ENCODE measurements at regions not wholly inside any gene's neighbourhood (a gene's known extent, or its start where the extent isn't known, plus 50 kb on each side); places are given as distances from the start of the nearest gene placed in this dataset.
A peak's percentile ranks its signal among the peaks of the same experiment; 100 is the strongest.

DNA sequence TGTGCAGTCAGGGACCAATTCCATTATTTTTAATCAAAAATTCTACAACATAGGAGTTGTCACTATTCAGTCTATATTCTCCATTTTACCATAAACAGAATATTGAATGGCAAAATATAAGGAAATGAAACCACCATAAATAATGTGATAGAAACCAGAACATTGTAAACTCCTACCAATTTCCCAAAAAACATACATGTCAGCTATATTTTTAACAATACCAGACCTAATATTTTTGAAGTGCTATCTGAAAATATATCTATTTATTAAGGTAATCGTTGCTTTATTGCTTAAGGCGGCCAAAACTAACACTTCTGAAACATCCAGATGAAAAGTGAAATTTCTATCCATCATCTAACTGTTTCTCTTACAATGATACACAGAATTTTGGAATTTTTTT is 123.0 kb upstream of the C11orf58 start:
- no peak for DNase-seq (ENCODE audit: low read depth in 2 of 2)

DNA sequence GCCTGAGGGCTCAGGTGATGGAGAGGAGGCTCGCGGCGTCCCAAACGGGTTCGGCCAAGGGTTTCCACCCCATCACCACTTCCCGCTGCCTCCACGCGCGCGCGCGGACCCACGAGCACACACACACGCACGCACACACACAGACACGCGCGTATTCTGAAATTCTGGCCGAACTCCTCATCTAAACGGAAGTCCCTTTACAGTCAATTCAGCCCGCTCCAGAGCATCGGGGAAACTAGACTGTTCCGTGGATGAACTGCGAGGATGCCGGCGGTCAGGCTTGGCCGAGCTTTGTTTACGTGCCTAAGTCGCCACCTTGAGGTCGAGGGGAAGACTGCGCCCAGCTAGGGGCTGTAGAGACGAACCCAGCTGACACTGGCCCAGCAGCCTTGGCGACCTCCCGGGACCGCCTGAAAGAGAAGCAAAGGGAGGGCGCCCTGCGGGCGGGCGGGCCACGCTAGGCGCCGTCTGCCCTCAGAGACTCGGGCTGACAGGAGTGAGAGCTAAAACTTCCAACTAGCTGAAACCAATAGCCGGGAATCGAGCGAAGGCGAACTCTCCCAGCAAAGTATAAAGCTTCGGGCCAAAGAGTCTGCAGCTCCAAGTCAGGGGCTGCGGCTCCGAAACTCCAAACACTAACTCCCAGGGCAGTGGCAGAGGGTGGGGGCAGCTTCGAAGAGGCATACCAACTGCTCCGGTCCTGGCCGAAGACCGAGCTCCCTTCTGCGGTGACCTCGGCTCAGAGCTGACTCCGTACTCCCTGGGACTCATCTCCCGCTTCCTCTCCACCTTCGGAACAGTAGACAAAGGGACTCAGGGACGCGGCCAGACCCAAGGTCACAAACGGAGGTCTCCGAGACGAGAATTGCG is 124.7 kb upstream of the C11orf58 start:
- peak; percentile 85 to 87 for DNase-seq (ENCODE audit: low read depth in 2 of 2)
- TF ChIP-seq, protein P1, sequence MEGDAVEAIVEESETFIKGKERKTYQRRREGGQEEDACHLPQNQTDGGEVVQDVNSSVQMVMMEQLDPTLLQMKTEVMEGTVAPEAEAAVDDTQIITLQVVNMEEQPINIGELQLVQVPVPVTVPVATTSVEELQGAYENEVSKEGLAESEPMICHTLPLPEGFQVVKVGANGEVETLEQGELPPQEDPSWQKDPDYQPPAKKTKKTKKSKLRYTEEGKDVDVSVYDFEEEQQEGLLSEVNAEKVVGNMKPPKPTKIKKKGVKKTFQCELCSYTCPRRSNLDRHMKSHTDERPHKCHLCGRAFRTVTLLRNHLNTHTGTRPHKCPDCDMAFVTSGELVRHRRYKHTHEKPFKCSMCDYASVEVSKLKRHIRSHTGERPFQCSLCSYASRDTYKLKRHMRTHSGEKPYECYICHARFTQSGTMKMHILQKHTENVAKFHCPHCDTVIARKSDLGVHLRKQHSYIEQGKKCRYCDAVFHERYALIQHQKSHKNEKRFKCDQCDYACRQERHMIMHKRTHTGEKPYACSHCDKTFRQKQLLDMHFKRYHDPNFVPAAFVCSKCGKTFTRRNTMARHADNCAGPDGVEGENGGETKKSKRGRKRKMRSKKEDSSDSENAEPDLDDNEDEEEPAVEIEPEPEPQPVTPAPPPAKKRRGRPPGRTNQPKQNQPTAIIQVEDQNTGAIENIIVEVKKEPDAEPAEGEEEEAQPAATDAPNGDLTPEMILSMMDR (IDR thresholded peaks at IDR 0.05; ENCODE audit: low read depth, low read length): peak; percentile 93
- peak overlapping the region; percentile 33 to 49 for H3K4me3 ChIP-seq (replicated peaks in 1 of 2; ENCODE audit: low read depth in 2 of 2, low read length in 2 of 2)

More for the DNA sequence above, 123.0 kb upstream of the C11orf58 start:
- TF ChIP-seq, protein P1 (IDR thresholded peaks at IDR 0.05; ENCODE audit: low read depth, low read length): no peak
- H3K4me3 ChIP-seq (replicated peaks in 1 of 2; ENCODE audit: low read depth in 2 of 2, low read length in 2 of 2): no peak overlapping the region

DNA sequence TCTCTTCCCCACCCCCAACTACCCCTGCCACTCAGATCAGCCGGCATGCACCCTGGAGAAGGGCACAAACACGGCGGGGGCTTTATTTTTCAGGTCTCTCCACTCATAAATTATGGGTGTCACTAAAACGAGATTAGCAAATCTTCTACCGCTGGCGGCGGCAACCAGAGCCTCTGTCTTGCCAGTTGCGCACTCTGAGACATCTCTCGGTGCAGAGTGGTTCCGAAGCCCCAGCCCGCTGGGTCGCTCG is 125.3 kb upstream of the C11orf58 start:
- peak overlapping the region; percentile 33 to 49 for H3K4me3 ChIP-seq (replicated peaks in 1 of 2; ENCODE audit: low read depth in 2 of 2, low read length in 2 of 2)
- TF ChIP-seq, protein P1 (IDR thresholded peaks at IDR 0.05; ENCODE audit: low read depth, low read length): no peak
- no peak for DNase-seq (ENCODE audit: low read depth in 2 of 2)

DNA sequence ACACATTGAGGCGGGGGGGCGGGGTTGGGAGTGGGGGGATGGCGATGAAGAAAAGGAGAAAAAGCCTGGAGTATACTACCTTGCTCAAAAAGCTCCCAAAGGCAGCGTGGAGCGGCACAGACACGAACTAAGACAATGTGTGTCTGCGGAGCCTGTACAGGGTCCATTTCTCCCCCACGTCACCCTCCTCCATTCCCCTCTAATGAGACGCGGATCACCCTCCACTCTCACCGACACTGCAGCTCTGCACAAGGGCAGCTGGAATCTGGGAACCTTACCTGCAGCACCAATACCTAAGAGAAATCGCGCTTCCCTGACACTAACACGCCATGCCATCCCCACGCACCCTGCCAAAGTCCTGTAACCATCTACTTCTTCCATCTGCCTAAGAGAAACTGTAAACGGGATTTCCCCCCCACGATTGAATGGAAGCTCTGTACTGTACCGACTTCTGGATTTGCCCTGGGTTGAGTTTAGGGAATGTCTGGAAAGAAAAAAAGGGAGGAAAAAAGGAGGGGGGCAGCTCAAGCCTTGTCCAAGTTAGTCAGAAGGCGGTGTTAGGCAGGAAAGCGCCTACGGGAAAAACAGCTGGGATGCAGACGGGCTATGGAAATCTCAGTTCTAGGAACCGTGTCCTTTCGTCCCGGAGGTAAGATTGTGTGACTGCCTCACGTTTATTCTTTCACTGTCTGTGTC is 125.7 kb upstream of the C11orf58 start:
- TF ChIP-seq, protein P1 (IDR thresholded peaks at IDR 0.05; ENCODE audit: low read depth, low read length): no peak
- DNase-seq (ENCODE audit: low read depth in 2 of 2): no peak
- peak overlapping the region in 1 of 2 donors; percentile 33 for H3K4me3 ChIP-seq (replicated peaks in 1 of 2; ENCODE audit: low read depth in 2 of 2, low read length in 2 of 2)

DNA sequence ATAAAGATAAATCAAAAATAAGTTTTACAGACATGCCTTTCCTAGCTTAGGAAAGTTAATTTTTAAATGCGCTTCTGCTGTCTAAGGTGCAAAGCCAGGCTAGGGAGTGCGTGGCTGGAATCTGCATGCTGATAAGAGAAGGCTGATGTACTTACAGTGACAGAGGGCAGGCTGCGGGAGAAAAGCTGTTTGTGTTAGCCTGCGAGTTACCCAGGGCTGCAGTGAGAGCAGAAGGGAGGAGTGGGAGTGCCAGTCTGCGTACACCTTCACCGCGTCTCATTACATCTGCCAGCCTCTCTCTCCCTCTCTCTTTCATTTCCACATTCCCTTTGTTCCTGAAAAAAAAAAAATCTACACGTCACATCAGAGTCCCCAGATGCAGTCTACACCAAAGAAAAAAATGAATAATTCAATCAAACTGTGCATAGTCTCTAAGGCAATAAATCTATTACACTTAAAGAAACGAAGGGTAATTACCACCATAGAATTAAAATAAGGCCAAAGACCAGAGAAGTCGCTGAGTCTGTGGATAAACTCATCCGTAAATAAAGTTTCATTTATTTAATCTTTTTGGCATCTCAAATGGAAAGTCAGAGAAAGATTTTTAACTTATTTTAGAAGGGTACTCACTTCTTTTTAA is 126.4 kb upstream of the C11orf58 start:
- no peak overlapping the region for H3K4me3 ChIP-seq (replicated peaks in 1 of 2; ENCODE audit: low read depth in 2 of 2, low read length in 2 of 2)
- DNase-seq (ENCODE audit: low read depth in 2 of 2): no peak
- TF ChIP-seq, protein P1 (IDR thresholded peaks at IDR 0.05; ENCODE audit: low read depth, low read length): no peak

DNA sequence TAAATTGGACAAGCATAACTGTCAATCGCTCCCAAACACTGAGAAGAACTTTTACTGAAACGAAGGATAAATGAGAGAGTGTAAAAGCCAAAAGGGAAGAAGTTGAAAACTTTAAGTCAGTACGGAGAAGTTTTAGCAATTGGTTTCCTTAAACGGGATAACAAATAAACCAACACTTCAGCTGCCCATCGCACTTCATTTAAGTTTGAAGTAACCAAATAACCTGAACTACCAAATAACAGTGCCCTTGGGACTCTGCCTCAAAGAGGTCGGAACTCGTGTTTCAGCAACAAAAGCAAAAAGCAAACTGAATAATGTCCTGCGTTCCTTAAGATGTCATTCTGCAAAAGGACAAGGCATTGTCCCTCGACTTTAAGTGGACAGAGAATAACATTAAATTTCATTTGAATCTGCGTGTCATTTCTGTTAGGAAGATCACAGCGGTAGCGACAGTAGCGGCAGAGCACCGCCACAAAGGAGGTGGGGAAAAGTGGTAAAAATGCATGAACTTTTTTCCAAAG is 127.0 kb upstream of the C11orf58 start:
- TF ChIP-seq, protein P1 (IDR thresholded peaks at IDR 0.05; ENCODE audit: low read depth, low read length): no peak
- H3K4me3 ChIP-seq (replicated peaks in 1 of 2; ENCODE audit: low read depth in 2 of 2, low read length in 2 of 2): no peak overlapping the region
- no peak for DNase-seq (ENCODE audit: low read depth in 2 of 2)

Measured in cardiac fibroblast (primary cell).